Kidney (tissue), 13 donors: ENCODE measurements at regions not wholly inside any gene's neighbourhood (a gene's known extent, or its start where the extent isn't known, plus 50 kb on each side); places are given as distances from the start of the nearest gene placed in this dataset.

ENCODE experiments used
- DNase-seq, 5 donors: peaks; one replicate each; pipeline ENCODE4 v3.0.0-alpha.2; 2013 to 2020
- FAIRE-seq: peaks from 2 replicates; lab custom pipeline; 2012; peaks lifted over from hg19 to GRCh38; lab: Jason Lieb, UNC
- H3K27ac ChIP-seq, 2 donors: one replicate each; pipeline ENCODE4 v1.7.0; 2013; ENCODE audit warnings: low read depth in 2 of 2, low read length in 2 of 2, inconsistent platforms in 1 of 2
- H3K27me3 ChIP-seq: one replicate; pipeline ENCODE4 v1.7.1; 2013; ENCODE audit warnings: low read length, inconsistent platforms; ENCODE audit not compliant: control insufficient read depth, insufficient read depth
- H3K36me3 ChIP-seq, 3 donors: one replicate each; pipeline versions ENCODE4 v1.7.0 to v1.7.1; 2013; ENCODE audit warnings: low read length in 3 of 3, control low read depth in 1 of 3, inconsistent platforms in 1 of 3; ENCODE audit not compliant: insufficient read depth in 3 of 3, control insufficient read depth in 2 of 3
- H3K4me1 ChIP-seq, 3 donors: one replicate each; pipeline versions ENCODE4 v1.7.0 to v1.7.1; 2013; ENCODE audit warnings: low read length in 3 of 3, inconsistent platforms in 1 of 3, low read depth in 1 of 3; ENCODE audit not compliant: control insufficient read depth in 2 of 3, insufficient read depth in 2 of 3
- H3K4me3 ChIP-seq, 3 donors: one replicate each; pipeline versions ENCODE4 v1.7.0 to v1.8.1; 2013; ENCODE audit warnings: low read length in 3 of 3, control low read depth in 1 of 3, inconsistent platforms in 1 of 3
- H3K9ac ChIP-seq, 3 donors: one replicate each; pipeline versions ENCODE4 v1.7.0 to v1.7.1; 2013; ENCODE audit warnings: low read length in 3 of 3, control low read depth in 1 of 3, inconsistent platforms in 1 of 3
- H3K9me3 ChIP-seq, 3 donors: one replicate each; pipeline versions ENCODE4 v1.7.0 to v1.7.1; 2013; ENCODE audit warnings: low read length in 3 of 3, control low read depth in 1 of 3, inconsistent platforms in 1 of 3; ENCODE audit not compliant: control insufficient read depth in 2 of 3, insufficient read depth in 1 of 3
- intact Hi-C: fragments of 100-400 bp; cut with DNase I; formaldehyde crosslinking; loops from one replicate; pipeline ENCODE4 v1.11.1; 2022
- TF ChIP-seq, protein P1 (sequence below): IDR thresholded peaks from 3 replicates; pipeline ENCODE4 v1.5.1; 2012; ENCODE audit warnings: mild to moderate bottlenecking, moderate library complexity, borderline replicate concordance; ENCODE audit not compliant: insufficient read depth; ENCODE audit errors: extremely low read depth
- donor health status: control.
- donor health status: control.
- donor health status: control.
- donor health status: control.
- donor health status: control.
- donor health status: DM: yes; HTN: yes; CAD: no.
- donor health status: Normal renal cell carcinoma (clear cell type).

DNA sequence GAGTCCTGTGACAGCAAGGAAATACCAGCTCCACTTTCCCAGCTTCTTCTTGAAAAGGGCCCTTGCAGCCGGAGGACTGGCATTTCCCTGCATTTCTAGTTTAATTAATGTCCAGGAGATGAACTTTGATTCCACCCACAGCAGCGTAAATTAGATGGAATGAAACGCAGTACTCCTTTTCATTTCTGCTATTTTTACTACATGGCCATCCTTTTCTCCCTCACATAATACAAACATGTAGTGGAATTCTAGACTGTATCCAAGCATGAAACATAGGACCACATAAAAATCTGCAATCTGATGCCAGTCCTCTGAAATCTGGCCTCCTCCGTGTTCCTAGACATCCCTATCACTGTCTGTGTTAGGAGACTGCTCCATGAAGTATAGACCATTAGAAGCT lies 403.2 kb downstream of the NR2F2 start:
- Histone ChIP-seq H3K9ac (no peak overlapping the region), H3K36me3 (no peaks in the 10 kb centered on the region), H3K9me3 (no peaks in the 10 kb centered on the region), H3K27me3 (no peaks in the 10 kb centered on the region), H3K4me3 (peak overlapping the region in 1 of 3 donors; percentile 22), H3K4me1 (peaks cover 0 to 7% (median 5%) of the 10 kb centered on the region in 3 donors), H3K27ac (peak overlapping the region; percentile 82 to 86)
- intact Hi-C loops: no loop called here
- TF ChIP-seq, protein P1, sequence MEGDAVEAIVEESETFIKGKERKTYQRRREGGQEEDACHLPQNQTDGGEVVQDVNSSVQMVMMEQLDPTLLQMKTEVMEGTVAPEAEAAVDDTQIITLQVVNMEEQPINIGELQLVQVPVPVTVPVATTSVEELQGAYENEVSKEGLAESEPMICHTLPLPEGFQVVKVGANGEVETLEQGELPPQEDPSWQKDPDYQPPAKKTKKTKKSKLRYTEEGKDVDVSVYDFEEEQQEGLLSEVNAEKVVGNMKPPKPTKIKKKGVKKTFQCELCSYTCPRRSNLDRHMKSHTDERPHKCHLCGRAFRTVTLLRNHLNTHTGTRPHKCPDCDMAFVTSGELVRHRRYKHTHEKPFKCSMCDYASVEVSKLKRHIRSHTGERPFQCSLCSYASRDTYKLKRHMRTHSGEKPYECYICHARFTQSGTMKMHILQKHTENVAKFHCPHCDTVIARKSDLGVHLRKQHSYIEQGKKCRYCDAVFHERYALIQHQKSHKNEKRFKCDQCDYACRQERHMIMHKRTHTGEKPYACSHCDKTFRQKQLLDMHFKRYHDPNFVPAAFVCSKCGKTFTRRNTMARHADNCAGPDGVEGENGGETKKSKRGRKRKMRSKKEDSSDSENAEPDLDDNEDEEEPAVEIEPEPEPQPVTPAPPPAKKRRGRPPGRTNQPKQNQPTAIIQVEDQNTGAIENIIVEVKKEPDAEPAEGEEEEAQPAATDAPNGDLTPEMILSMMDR: no peak
- FAIRE-seq (no peak), DNase-seq (peak in 3 of 5 donors; percentile 38 to 56 (median 54))

DNA sequence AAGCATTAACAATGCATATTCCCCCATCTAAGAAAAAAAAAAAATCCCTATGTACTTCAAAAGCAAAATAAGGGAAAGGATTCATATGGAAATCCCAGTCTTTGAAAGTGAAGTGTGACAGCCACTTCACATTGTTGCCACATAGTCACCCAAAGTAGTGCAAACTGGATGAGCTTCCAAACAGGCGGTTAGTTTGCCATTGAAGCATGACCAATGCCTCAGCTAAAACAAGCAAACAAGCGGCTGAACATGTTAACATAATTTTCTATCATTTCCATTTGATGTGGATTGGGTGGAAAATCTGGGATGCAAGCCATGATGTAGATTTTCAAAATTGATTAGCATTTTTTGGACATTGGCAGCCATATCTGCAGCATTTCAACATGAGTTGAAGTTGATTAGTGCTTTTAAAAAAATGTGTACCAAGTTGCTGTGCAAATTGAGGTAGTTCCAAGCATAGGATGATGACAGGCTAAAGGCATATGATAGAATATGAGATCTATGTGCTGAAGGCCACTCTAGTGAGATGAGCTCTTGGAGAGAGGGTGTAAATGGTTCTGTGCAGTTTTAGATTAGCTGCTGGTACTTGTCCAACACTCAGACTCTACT lies 405.2 kb downstream of the NR2F2 start:
- Histone ChIP-seq H3K27ac (no peak overlapping the region), H3K4me3 (no peak overlapping the region), H3K4me1 (peaks cover 0 to 7% (median 5%) of the 10 kb centered on the region in 3 donors), H3K9ac (no peak overlapping the region), H3K36me3 (no peaks in the 10 kb centered on the region), H3K9me3 (no peaks in the 10 kb centered on the region), H3K27me3 (no peaks in the 10 kb centered on the region)
- DNase-seq (peak in 1 of 5 donors; percentile 32), FAIRE-seq (no peak)
- intact Hi-C loops: no loop called here
- TF ChIP-seq, protein P1: no peak

DNA sequence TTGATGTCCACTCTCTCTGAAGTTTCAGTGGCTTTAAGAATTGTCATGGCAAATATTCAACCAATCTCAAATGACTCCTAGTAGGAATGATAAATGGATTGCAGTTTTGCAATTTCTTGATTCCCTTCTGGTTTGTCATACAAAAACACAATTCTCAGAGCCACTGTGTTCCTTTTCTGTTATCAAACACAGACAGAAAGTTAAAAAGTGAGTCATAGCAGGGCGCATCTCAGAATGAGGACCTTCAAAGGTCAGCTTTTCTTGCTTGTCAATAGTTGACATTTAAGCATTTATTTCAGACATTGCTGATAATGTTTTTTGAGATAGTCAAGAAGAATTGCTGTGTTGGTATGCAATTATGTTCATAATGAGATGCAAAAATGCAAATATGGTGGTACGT lies 405.9 kb downstream of the NR2F2 start:
- TF ChIP-seq, protein P1: no peak
- intact Hi-C loops: no loop called here

More for the DNA sequence above, 405.9 kb downstream of the NR2F2 start:
- peaks cover 0 to 7% (median 5%) of the 10 kb centered on the region in 3 donors for H3K4me1 ChIP-seq
- no peaks in the 10 kb centered on the region for H3K9me3 ChIP-seq
- H3K27me3 ChIP-seq: no peaks in the 10 kb centered on the region
- FAIRE-seq: no peak
- H3K27ac ChIP-seq: no peak overlapping the region
- no peaks in the 10 kb centered on the region for H3K36me3 ChIP-seq
- no peak overlapping the region for H3K4me3 ChIP-seq
- DNase-seq: no peak
- no peak overlapping the region for H3K9ac ChIP-seq
